KMS-11 (cell line): ENCODE measurements at regions not wholly inside any gene's neighbourhood (a gene's known extent, or its start where the extent isn't known, plus 50 kb on each side); places are given as distances from the start of the nearest gene placed in this dataset.

ENCODE experiments used
- H2AFZ ChIP-seq: fragments of 200-600 bp; sonication (generic); 2 replicates; pipeline ENCODE4 v1.6.1; 2016; ENCODE audit warnings: antibody characterized with exemption, mixed run types, low read depth
- H3K27ac ChIP-seq: fragments of 200-600 bp; sonication (generic); 2 replicates; pipeline ENCODE4 v1.6.1; 2016; ENCODE audit warnings: mild to moderate bottlenecking, mixed run types
- H3K27me3 ChIP-seq: fragments of 200-600 bp; sonication (generic); 2 replicates; pipeline ENCODE4 v1.6.1; 2017; ENCODE audit warnings: mild to moderate bottlenecking, low read depth, mixed run types, moderate library complexity; ENCODE audit not compliant: insufficient read depth
- H3K36me3 ChIP-seq: fragments of 200-600 bp; sonication (generic); 2 replicates; pipeline ENCODE4 v1.6.1; 2017; ENCODE audit warnings: mild to moderate bottlenecking, mixed run types; ENCODE audit not compliant: insufficient read depth
- H3K4me1 ChIP-seq: fragments of 200-600 bp; sonication (generic); 2 replicates; pipeline ENCODE4 v1.6.1; 2016; ENCODE audit warnings: mild to moderate bottlenecking, low read depth, mixed run types; ENCODE audit not compliant: poor library complexity, severe bottlenecking
- H3K4me2 ChIP-seq: fragments of 200-600 bp; sonication (generic); 2 replicates; pipeline ENCODE4 v1.7.0; 2016; ENCODE audit warnings: mild to moderate bottlenecking, mixed run types
- H3K4me3 ChIP-seq: fragments of 200-600 bp; sonication (generic); IDR thresholded peaks from 2 replicates; pipeline ENCODE4 v1.6.1; 2017; ENCODE audit warnings: low read depth, low read length, mixed read lengths; ENCODE audit not compliant: insufficient read depth
- H3K79me2 ChIP-seq: fragments of 200-600 bp; sonication (generic); 2 replicates; pipeline ENCODE4 v1.6.1; 2016; ENCODE audit warnings: low read depth, mixed run types; ENCODE audit not compliant: insufficient read depth
- H3K9ac ChIP-seq: fragments of 200-600 bp; sonication (generic); 2 replicates; pipeline ENCODE4 v1.6.1; 2016; ENCODE audit warnings: mild to moderate bottlenecking, mixed run types
- H4K20me1 ChIP-seq: fragments of 200-600 bp; sonication (generic); 2 replicates; pipeline ENCODE4 v1.6.1; 2016; ENCODE audit warnings: mild to moderate bottlenecking, mixed run types; ENCODE audit not compliant: insufficient read depth
- TF ChIP-seq, protein P1 (sequence below): fragments of 200-600 bp; sonication (generic); conservative IDR thresholded peaks from 2 replicates; pipeline ENCODE4 v1.6.1; 2017; ENCODE audit warnings: low read depth, mild to moderate bottlenecking, antibody characterized with exemption, low read length, moderate library complexity, mixed read lengths

DNA sequence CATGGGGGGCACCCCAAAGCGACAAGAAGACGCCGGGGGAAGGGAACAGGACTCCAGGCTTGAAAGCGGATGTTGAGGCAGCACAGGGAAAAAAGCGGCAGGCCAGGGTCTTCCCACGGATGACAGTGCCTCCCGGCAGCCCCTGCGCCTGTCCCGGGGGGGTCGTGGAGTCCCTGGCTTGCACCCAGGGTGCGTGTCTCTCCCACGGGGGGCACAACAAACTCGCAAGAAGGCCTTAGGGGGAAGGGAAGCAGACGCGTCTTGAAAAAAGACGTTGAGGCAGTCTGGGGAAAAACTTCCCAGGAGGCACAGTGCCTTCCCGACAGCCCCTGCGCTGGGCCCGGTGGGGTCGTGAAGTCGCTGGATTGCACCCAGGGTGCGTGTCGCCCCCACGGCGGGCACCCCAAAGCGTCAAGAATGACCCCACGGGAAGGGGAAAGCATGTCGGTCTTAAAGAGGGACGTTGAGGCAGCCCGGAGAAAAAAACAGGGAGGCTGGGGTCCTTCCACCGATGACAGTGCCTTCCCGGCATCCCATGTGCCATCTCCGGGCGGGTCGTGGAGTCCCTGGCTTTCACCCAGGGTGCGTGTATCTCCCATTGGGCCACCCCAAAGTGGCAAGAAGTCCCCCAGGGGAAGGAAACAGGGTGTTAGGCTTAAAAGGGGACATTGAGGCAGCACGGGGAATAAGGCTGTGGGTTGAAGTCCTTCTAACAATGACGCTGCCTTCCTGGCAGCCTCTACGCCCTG, 159.9 kb upstream of the ALG10B start:
- Histone ChIP-seq H2AFZ (no peak overlapping the region), H3K4me3 (no peak overlapping the region), H3K9ac (no peak overlapping the region), H3K27ac (no peak overlapping the region), H3K27me3 (no peaks in the 10 kb centered on the region), H3K36me3 (no peaks in the 10 kb centered on the region), H3K4me2 (no peak overlapping the region), H4K20me1 (no peaks in the 10 kb centered on the region), H3K79me2 (no peaks in the 10 kb centered on the region), H3K4me1 (no peaks in the 10 kb centered on the region)
- TF ChIP-seq, protein P1, sequence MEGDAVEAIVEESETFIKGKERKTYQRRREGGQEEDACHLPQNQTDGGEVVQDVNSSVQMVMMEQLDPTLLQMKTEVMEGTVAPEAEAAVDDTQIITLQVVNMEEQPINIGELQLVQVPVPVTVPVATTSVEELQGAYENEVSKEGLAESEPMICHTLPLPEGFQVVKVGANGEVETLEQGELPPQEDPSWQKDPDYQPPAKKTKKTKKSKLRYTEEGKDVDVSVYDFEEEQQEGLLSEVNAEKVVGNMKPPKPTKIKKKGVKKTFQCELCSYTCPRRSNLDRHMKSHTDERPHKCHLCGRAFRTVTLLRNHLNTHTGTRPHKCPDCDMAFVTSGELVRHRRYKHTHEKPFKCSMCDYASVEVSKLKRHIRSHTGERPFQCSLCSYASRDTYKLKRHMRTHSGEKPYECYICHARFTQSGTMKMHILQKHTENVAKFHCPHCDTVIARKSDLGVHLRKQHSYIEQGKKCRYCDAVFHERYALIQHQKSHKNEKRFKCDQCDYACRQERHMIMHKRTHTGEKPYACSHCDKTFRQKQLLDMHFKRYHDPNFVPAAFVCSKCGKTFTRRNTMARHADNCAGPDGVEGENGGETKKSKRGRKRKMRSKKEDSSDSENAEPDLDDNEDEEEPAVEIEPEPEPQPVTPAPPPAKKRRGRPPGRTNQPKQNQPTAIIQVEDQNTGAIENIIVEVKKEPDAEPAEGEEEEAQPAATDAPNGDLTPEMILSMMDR: no peak

DNA sequence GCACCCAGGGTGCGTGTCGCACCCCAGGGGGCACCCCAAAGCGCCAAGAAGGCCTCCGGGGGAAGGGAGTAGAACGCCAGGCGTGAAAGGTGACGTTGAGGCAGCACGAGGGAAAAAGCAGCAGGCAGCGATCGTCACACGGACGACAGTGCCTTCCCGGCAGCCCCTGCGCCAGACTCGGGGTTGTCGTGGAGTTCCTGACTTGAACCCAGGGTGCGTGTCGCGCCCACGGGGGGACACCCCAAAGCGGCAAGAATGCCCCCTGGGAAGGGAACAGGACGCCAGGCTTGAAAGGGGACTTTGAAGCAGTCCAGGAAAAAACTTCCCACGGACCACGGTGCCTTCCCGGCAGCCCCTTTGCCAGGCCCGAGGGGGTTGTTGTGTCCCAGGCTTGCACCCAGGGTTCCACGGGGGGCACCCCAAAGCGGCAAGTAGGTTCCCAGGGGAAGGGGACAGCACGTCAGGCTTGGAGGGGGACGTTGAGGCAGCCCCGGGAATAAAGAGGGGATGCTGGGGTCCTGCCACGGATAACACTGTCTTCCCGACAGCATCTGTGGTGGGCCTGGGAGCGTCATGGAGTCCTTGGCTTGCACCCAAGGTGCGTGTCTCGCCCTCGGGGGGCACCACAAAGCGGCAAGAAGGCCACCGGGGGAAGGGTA, 159.2 kb upstream of the ALG10B start:
- Histone ChIP-seq H3K4me3 (no peak overlapping the region), H3K79me2 (no peaks in the 10 kb centered on the region), H3K27ac (no peak overlapping the region), H3K4me1 (no peaks in the 10 kb centered on the region), H3K9ac (no peak overlapping the region), H2AFZ (no peak overlapping the region), H3K27me3 (no peaks in the 10 kb centered on the region), H4K20me1 (no peaks in the 10 kb centered on the region), H3K36me3 (no peaks in the 10 kb centered on the region), H3K4me2 (no peak overlapping the region)
- TF ChIP-seq, protein P1: no peak

DNA sequence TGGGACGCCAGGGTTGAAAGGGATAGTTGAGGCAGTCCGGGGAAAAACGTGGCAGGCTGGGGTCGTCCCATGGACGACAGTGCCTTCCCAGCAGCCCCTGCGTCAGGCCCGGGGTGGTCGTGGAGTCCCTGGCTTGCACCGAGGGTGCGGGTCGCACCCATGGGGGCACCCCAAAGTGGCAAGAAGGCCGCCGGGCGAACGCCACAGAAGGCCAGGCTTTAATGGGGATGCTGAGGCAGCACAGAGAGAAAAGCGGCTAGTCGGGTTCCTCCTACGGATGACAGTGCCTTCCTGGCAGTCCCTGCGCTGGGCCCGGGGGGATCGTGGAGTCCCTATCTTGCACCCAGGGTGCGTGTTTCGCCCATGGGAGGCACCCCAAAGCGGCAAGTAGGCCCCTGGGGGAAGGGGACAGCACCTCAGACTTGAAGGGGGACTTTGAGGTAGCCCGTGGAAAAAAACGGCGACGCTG, 158.6 kb upstream of the ALG10B start:
- TF ChIP-seq, protein P1: no peak
- no peaks in the 10 kb centered on the region for H3K4me1 ChIP-seq
- H3K9ac ChIP-seq: no peak overlapping the region
- no peaks in the 10 kb centered on the region for H3K79me2 ChIP-seq
- no peak overlapping the region for H3K27ac ChIP-seq
- no peak overlapping the region for H3K4me2 ChIP-seq
- no peak overlapping the region for H2AFZ ChIP-seq
- no peaks in the 10 kb centered on the region for H3K27me3 ChIP-seq
- H3K36me3 ChIP-seq: no peaks in the 10 kb centered on the region
- no peaks in the 10 kb centered on the region for H4K20me1 ChIP-seq
- H3K4me3 ChIP-seq: no peak overlapping the region

DNA sequence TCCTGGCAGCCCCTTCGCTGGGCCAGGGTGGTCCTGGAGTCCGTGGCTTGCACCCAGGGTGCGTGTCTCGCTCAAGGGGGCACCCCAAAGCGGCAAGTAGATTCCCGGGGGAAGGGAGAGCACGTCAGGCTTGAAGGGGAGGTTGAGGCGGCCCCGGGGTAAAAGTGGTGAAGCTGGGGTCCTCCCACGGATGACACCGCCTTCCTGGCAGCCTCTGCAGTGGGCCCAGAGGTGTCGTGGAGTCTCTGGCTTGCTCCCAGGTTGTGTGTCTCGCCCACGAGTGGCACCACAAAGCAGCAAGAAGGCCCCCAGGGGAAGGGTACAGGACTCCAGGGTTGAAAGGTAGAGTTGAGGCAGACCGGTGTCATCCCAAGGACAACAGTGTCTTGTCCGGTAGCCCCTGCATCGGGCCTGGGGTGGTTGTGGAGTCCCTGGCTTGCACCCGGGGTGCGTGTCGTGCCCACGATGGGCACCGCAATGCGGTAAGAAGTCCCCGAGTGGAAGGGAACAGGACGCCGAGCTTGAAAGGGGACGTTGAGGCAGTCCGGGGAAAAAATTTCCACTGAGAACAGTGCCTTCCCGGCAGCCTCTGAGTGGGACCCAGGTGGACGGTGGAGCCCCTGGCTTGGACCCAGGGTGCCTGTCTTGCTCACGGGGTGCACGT, 158.0 kb upstream of the ALG10B start:
- H3K27me3 ChIP-seq: no peaks in the 10 kb centered on the region
- H3K4me1 ChIP-seq: no peaks in the 10 kb centered on the region
- H2AFZ ChIP-seq: no peak overlapping the region
- H3K36me3 ChIP-seq: no peaks in the 10 kb centered on the region
- no peak overlapping the region for H3K9ac ChIP-seq
- H3K4me3 ChIP-seq: no peak overlapping the region
- no peak overlapping the region for H3K27ac ChIP-seq
- no peaks in the 10 kb centered on the region for H4K20me1 ChIP-seq
- TF ChIP-seq, protein P1: no peak
- no peak overlapping the region for H3K4me2 ChIP-seq
- H3K79me2 ChIP-seq: no peaks in the 10 kb centered on the region
